GM12892 (cell line): ENCODE measurements at regions not wholly inside any gene's neighbourhood (a gene's known extent, or its start where the extent isn't known, plus 50 kb on each side); places are given as distances from the start of the nearest gene placed in this dataset.

Experiments used
- POLR2A ChIP-seq: IDR thresholded peaks from 2 replicates; pipeline ENCODE4 v1.6.1; 2011; ENCODE audit warnings: low read depth, low read length, control low read depth
- POLR2AphosphoS5 ChIP-seq: IDR thresholded peaks from 2 replicates; pipeline ENCODE4 v1.6.1; 2011; ENCODE audit warnings: low read depth, low read length, control low read depth
- TAF1 ChIP-seq: IDR thresholded peaks from 2 replicates; pipeline ENCODE4 v1.6.1; 2011; ENCODE audit warnings: low read depth, mild to moderate bottlenecking, control low read depth, low read length, borderline replicate concordance

- no peak for TF ChIP-seq POLR2AphosphoS5
- TF ChIP-seq POLR2A: no peak
- no peak for TF ChIP-seq TAF1
Observed at GRCh38 chr10:56973766-56974165, 612.7 kb upstream of the ZWINT start.
